HL-60 (cell line): ENCODE measurements at regions not wholly inside any gene's neighbourhood (a gene's known extent, or its start where the extent isn't known, plus 50 kb on each side); places are given as distances from the start of the nearest gene placed in this dataset.

ENCODE experiments used
- GABPA ChIP-seq: IDR thresholded peaks from 2 replicates; pipeline ENCODE4 v1.6.1; 2012; ENCODE audit warnings: low read depth
- POLR2AphosphoS5 ChIP-seq: IDR thresholded peaks from 2 replicates; pipeline ENCODE4 v1.6.1; 2012; ENCODE audit warnings: low read depth
- TF ChIP-seq, protein P1 (sequence below): IDR thresholded peaks from one replicate; pipeline ENCODE4 v1.5.1; 2011; ENCODE audit warnings: low read length, control low read depth, inconsistent platforms; ENCODE audit not compliant: insufficient read depth
- TF ChIP-seq, protein P2 (sequence below): IDR thresholded peaks from 2 replicates; pipeline ENCODE4 v1.6.1; 2012; ENCODE audit warnings: low read depth; ENCODE audit not compliant: insufficient replicate concordance

DNA sequence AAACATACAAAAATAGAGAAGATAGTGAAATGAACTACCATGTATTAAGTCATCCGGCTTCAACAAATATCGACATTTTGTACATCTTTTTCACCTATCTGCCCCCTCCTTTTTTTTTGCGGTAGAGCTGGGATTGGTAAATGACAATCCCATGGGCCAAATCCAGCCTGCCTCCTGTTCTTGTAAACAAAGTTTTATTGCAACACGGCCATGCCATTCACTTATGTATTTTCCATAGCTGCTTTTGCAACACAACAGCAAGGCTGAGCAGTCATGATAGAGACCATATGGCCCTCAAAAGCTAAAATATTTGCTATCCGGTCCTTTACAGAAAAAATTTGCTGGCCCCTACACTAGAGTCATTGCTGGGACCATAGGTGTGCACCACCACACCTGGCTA lies 58.1 kb upstream of the PLEKHG3 start:
- TF ChIP-seq, protein P1, sequence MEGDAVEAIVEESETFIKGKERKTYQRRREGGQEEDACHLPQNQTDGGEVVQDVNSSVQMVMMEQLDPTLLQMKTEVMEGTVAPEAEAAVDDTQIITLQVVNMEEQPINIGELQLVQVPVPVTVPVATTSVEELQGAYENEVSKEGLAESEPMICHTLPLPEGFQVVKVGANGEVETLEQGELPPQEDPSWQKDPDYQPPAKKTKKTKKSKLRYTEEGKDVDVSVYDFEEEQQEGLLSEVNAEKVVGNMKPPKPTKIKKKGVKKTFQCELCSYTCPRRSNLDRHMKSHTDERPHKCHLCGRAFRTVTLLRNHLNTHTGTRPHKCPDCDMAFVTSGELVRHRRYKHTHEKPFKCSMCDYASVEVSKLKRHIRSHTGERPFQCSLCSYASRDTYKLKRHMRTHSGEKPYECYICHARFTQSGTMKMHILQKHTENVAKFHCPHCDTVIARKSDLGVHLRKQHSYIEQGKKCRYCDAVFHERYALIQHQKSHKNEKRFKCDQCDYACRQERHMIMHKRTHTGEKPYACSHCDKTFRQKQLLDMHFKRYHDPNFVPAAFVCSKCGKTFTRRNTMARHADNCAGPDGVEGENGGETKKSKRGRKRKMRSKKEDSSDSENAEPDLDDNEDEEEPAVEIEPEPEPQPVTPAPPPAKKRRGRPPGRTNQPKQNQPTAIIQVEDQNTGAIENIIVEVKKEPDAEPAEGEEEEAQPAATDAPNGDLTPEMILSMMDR, result no peak
- no peak for TF ChIP-seq GABPA
- TF ChIP-seq, protein P2, sequence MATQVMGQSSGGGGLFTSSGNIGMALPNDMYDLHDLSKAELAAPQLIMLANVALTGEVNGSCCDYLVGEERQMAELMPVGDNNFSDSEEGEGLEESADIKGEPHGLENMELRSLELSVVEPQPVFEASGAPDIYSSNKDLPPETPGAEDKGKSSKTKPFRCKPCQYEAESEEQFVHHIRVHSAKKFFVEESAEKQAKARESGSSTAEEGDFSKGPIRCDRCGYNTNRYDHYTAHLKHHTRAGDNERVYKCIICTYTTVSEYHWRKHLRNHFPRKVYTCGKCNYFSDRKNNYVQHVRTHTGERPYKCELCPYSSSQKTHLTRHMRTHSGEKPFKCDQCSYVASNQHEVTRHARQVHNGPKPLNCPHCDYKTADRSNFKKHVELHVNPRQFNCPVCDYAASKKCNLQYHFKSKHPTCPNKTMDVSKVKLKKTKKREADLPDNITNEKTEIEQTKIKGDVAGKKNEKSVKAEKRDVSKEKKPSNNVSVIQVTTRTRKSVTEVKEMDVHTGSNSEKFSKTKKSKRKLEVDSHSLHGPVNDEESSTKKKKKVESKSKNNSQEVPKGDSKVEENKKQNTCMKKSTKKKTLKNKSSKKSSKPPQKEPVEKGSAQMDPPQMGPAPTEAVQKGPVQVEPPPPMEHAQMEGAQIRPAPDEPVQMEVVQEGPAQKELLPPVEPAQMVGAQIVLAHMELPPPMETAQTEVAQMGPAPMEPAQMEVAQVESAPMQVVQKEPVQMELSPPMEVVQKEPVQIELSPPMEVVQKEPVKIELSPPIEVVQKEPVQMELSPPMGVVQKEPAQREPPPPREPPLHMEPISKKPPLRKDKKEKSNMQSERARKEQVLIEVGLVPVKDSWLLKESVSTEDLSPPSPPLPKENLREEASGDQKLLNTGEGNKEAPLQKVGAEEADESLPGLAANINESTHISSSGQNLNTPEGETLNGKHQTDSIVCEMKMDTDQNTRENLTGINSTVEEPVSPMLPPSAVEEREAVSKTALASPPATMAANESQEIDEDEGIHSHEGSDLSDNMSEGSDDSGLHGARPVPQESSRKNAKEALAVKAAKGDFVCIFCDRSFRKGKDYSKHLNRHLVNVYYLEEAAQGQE, result no peak
- no peak for TF ChIP-seq POLR2AphosphoS5
